ENCODE measurements at regions not wholly inside any gene's neighbourhood (a gene's known extent, or its start where the extent isn't known, plus 50 kb on each side); places are given as distances from the start of the nearest gene placed in this dataset.

DNA sequence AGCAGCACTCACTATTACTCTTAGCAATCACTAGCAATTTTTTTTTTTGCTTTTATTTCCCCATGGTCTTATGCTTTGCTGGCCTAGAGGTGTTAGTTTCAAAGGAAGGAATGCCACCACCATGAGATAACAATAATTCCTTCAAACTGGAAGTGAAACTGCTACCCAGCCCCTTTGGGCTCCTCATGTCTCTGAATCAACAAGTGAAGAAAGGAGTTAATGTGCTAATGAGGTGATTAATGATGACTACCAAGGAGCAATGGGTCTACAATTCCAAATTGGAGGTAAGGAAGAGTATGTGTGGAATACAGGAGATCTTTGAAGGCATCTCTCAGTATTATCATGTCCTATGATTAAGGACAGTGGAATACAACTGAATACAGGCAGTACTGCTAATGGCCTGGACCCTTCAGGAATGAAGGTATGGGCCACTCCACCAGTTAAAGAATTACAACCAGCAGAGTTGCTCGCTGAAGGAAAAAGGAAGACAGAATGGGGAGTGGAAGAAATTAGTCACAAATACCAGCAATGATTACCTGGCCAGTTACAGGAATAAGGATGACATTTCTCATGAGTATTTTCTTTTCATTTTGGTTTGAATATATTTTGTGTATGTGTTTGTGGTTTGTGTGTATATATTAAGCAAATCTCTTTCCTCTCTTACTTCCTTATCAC, 652.9 kb downstream of the ADGRL2 start:
- DNase-seq = no peak

DNA sequence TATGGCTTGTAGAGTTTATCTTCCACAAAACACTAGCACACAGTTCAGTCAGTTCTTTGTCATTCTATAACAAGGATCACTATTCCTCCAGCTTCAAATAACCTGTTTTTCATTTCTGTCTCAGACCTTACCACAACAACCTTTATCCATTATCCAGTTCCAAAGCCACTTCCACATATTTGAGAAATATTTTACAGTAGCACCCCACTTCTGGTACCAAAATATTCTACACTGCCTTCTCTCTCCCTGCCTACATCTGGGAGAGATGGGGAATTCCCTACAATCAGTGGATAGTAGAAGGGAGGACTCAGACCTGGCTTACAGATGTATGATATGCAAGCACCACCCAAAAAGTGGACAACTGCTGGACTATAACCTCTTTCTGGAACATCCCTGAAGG, 651.4 kb downstream of the ADGRL2 start:
- DNase-seq = no peak

- no peak for DNase-seq
These were observed 650.5 kb downstream of the ADGRL2 start for GRCh38 chr1:82451191-82451590.

DNA sequence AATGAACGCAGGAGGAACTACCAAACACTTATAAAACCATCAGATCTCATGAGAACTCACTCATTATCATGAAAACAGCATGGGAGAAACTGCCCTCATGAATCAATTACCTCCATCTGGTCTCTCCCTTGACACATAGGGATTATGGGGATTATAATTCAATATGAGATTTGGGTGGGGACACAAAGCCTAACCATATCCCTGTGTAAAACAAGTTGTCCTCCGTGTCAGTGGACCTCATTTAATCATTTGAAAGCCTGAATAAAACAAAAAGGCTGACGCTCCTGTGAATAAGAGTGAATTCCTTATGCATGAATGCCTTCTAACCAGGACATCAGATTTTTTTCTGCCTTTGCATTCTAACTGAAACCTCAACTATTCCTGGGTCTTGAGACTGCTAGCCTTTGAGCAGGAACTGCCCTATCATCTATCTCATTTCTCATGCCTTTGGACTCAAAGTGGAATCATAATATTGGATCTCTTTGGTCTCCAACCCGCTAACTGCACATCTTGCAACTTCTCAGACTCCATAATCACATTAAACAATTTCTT, 648.8 kb downstream of the ADGRL2 start:
- peak; percentile 9 for DNase-seq

GRCh38 chr1:82446955-82447354, 646.2 kb downstream of the ADGRL2 start:
- DNase-seq = no peak

DNA sequence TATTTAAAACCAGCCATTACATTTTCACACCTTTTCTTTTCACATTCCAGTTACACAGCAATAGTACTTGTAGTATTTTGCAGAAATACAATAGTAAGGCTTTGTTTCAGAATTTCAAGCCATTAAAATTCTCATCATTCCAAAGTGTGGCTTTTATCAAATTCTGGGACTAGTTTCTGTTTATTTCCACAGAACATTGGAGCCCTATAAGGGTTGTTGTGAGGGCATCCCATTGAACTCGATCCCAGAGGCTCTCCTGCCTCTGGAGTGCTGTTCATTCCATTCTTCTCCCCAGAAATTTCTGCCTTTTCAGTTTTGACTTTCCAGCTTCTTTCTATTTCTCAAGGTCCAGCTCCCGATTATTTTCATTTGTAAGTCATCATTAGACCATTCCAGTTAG, 645.5 kb downstream of the ADGRL2 start:
- no peak for DNase-seq

DNA sequence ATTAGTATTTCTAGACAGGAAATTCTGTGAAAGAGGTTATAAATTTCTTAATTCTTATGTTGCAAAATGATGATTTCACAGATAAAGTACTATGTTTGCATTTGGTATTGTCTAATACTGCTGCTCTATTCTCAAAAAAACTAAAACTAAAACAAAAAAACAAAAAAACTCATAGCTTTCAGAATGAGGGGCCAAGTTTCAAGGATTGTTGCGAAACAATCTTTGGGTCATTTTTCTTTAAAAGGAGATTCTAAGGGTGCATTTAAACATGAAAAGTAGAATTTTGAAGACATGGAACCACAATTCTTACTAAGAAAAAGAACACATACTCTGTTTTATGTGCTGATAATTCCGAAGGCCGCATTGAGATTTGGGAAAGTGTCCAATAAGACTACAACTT, 645.1 kb downstream of the ADGRL2 start:
- no peak for DNase-seq

DNA sequence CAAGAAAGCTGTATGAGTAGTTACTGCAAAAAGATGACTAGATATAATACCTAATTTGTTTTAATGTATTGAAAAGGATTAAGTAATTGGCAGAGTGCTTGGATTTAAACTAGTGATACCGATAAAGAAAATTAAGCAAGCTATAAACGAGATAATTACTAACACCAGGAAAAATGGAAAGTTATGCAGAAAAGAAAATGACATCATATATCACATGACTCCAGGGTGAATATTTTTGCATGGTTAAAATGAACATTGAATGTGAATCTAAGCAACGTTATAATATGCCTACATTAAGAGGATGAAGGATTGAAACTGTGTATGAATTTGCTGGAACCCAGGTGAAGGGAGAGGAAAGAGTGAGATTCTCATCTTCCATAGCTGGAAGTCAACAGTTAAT, 644.4 kb downstream of the ADGRL2 start:
- no peak for DNase-seq

DNA sequence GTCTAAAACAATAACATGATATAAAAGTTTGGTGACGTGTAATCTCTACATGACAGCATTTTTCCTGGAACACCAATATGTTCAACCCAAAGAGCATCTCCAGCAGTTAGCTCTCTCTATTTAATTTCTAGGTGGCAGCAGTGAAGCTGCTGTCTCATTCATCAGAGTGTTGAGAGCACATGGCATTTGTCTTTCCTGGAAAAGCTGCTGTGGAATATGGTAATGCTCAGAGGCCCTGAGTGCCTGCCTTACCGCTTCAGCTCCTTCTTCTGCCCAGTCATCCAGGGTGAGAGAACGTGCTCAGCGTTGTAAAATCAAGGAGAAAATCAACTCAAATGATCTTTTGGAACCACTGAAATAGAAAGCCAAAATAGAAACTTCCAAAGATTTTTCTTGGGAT, 640.7 kb downstream of the ADGRL2 start:
- no peak for DNase-seq

GRCh38 chr1:82423174-82423815, 622.6 kb downstream of the ADGRL2 start:
- DNase-seq = no peak

- no peak for DNase-seq
These were observed 621.0 kb downstream of the ADGRL2 start for GRCh38 chr1:82421782-82422181.

GRCh38 chr1:82420584-82420983, 619.9 kb downstream of the ADGRL2 start:
- no peak for DNase-seq

DNA sequence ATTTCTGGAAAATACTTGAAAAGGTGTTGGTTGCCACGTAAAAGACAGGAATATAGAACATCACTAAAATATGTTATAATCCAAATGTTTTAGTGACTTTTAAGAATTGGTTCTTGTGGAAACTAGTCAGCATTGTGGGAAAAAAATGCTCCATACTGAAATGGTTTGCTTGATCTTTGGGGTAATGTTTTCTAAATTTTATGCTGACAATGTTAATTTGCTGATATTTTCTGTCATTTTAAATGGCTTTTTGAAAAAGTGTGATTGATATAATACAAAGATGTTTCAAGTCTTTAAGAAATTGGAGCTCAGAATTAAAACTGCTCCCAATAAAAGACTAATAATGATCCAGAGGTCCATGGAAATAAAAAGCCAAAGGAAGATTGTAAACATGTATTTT, 610.9 kb downstream of the ADGRL2 start:
- no peak for DNase-seq

DNA sequence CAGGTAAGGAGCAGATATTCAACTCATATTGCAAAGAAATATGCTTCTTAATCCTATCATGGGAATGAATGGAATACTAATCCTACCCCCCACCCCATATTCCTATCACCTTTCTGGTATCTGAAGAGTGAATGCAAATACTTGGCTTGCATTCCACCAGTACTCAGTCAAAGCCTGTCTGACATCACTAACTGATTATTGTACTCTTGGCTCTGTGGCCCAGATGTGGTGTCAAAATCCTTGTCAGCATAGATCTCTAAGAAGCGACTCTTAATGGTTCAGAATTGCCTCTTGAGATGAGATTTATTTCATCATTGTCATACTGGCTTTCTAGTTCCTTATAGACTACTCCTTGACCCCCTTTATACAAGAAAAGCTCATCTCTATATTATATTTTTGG, 604.6 kb downstream of the ADGRL2 start:
- no peak for DNase-seq

GRCh38 chr1:82401116-82401515, 600.4 kb downstream of the ADGRL2 start:
- DNase-seq = no peak

- no peak for DNase-seq
These were observed 599.8 kb downstream of the ADGRL2 start for GRCh38 chr1:82400521-82400920.

GRCh38 chr1:82399093-82399492, 598.4 kb downstream of the ADGRL2 start:
- peak; percentile 86 for DNase-seq

GRCh38 chr1:82398357-82398756, 597.6 kb downstream of the ADGRL2 start:
- DNase-seq = peak; percentile 71

DNA sequence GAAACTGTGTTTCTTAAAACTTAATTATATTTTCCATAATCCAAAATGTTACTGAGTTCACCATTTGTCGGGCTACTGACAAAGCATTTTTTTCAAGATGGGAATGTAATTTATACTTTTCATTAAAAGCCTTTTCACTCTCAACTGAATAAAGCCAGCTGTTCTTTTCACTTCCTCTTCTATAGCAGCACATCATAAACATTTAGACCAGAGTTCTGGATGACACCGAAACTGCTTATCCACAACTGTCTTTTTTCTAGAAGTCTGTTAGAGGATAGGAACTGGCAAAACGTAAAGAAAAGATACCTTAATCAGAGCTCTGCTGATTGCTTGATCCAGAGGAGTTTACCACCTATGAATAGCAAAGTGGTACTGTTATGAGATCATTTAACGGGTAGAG, 594.7 kb downstream of the ADGRL2 start:
- DNase-seq = no peak

DNA sequence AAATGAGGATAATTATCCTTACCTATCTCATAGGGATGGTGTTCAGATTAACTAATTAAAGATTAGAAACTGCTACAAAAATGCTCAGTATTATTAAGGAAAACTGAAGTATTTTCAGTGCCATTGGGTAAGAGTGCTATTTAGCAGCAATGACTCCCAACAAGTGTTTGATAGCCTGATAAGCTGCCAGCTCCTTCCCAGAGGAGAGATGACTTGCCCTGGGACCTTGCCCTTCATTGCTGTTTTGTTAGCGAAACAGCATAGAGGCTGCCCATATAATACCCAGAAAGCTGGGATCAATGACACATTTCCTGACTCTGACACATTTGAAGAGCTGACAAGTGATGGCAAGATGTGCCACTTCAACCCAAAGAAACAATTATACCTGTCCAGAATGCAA, 592.2 kb downstream of the ADGRL2 start:
- DNase-seq = no peak

- peak; percentile 32 for DNase-seq
These were observed 591.8 kb downstream of the ADGRL2 start for GRCh38 chr1:82392513-82392912.

DNA sequence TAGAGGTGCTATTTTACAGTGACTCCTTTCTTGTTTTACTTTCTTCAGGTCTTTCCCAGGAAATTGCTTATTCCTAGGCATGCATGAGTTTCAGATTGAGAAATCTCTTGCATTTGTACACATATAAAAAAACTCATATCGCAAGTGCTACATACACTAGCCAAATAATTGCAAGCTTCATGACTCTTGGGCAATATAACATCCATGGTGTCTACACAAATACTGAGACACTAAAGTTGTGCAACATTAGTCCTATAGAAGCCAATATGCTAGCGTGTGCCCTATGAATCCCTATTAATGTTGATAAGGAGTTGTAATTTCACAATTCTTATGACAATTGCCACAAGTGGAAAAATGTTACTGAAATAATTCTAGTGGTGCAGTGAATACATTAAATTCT, 591.0 kb downstream of the ADGRL2 start:
- DNase-seq = no peak

DNA sequence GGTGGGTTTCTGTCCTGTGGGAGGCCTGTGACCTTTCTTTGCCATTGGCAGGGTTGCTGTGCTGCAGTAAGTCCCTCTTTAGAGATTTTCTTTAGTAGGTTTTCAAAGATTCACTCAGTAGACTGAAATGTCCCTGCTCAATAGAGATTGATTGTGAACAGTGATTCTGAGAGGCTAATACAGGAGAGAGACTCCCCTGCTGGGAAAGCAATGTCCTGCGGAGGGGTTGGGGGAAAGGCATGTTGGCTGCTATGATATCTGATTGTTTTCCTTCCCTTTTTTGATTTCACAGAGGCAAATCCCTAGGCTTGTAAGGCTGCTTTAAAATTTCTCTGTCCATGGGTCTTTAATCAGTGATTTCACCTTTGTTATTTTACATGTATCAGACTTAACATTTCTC, 589.9 kb downstream of the ADGRL2 start:
- no peak for DNase-seq

GRCh38 chr1:82388679-82389078, 587.9 kb downstream of the ADGRL2 start:
- peak; percentile 84 for DNase-seq

- DNase-seq = no peak
These were observed 586.3 kb downstream of the ADGRL2 start for GRCh38 chr1:82387012-82387366.

Data from NCI-H226 (cell line).